Left ventricle myocardium inferior (tissue), 1 donor: ENCODE measurements at regions not wholly inside any gene's neighbourhood (a gene's known extent, or its start where the extent isn't known, plus 50 kb on each side); places are given as distances from the start of the nearest gene placed in this dataset.

Source experiments
- DNase-seq: peaks from one replicate; pipeline ENCODE4 v3.0.0-alpha.2; 2020
- H3K27ac ChIP-seq: fragments of 200-600 bp; replicated peaks from 2 replicates; pipeline ENCODE4 v1.8.0; 2021
- H3K27me3 ChIP-seq: fragments of 200-600 bp; 2 replicates; pipeline ENCODE4 v1.8.0; 2021; ENCODE audit warnings: low read depth
- H3K36me3 ChIP-seq: fragments of 200-600 bp; 2 replicates; pipeline ENCODE4 v1.8.0; 2021
- H3K4me1 ChIP-seq: fragments of 200-600 bp; 2 replicates; pipeline ENCODE4 v1.8.0; 2021
- H3K4me3 ChIP-seq: fragments of 200-600 bp; 2 replicates; pipeline ENCODE4 v1.8.0; 2021; ENCODE audit warnings: mild to moderate bottlenecking, moderate library complexity
- H3K9me3 ChIP-seq: fragments of 200-600 bp; replicated peaks from 2 replicates; pipeline ENCODE4 v1.8.0; 2021
- intact Hi-C: fragments of 100-400 bp; cut with micrococcal nuclease; formaldehyde crosslinking; loops from one replicate; pipeline ENCODE4 v1.11.0; 2022
- TF ChIP-seq, protein P1 (sequence below): fragments of 200-600 bp; IDR thresholded peaks from 2 replicates; pipeline ENCODE4 v1.8.0; 2021; ENCODE audit warnings: antibody characterized with exemption, mild to moderate bottlenecking, borderline replicate concordance
- donor health status: DM: no; HTN: yes; CAD: no; lungs with severe emphysema.

DNA sequence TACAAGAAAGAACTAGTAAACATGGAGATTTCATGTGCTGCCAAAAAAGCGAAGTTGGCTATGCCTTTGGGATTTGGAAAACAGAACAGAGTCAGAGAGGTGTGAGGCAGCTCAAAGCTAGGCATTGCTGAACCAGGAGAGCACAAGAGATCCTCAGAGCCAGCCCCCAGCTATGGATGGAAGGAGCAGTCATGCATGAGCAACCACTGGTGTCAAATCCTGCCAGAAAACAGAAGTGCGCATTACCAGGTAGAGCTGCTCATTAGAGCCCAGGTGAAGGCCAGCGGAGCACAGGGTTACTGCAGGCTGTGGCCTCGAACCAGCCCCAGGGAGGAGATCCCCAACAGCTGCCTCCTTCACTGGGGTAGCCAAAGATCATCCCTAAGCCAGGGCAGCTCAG lies 173.2 kb upstream of the KIAA1217 start:
- Histone ChIP-seq H3K27me3 (no peaks in the 10 kb centered on the region), H3K9me3 (no peaks in the 10 kb centered on the region), H3K36me3 (no peaks in the 10 kb centered on the region), H3K4me3 (no peak overlapping the region), H3K4me1 (peaks cover 17% of the 10 kb centered on the region), H3K27ac (no peak overlapping the region)
- TF ChIP-seq, protein P1, sequence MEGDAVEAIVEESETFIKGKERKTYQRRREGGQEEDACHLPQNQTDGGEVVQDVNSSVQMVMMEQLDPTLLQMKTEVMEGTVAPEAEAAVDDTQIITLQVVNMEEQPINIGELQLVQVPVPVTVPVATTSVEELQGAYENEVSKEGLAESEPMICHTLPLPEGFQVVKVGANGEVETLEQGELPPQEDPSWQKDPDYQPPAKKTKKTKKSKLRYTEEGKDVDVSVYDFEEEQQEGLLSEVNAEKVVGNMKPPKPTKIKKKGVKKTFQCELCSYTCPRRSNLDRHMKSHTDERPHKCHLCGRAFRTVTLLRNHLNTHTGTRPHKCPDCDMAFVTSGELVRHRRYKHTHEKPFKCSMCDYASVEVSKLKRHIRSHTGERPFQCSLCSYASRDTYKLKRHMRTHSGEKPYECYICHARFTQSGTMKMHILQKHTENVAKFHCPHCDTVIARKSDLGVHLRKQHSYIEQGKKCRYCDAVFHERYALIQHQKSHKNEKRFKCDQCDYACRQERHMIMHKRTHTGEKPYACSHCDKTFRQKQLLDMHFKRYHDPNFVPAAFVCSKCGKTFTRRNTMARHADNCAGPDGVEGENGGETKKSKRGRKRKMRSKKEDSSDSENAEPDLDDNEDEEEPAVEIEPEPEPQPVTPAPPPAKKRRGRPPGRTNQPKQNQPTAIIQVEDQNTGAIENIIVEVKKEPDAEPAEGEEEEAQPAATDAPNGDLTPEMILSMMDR, result no peak
- intact Hi-C loops, result no loop called here
- no peak for DNase-seq

- H3K27me3 ChIP-seq, result no peaks in the 10 kb centered on the region
- H3K4me1 ChIP-seq, result peaks cover 15% of the 10 kb centered on the region
- H3K27ac ChIP-seq, result no peak overlapping the region
- intact Hi-C loops, result no loop called here
- DNase-seq, result no peak
- TF ChIP-seq, protein P1, result no peak
- no peak overlapping the region for H3K4me3 ChIP-seq
- no peaks in the 10 kb centered on the region for H3K36me3 ChIP-seq
- H3K9me3 ChIP-seq, result no peaks in the 10 kb centered on the region
Observed at GRCh38 chr10:24039315-24039714, 169.6 kb upstream of the KIAA1217 start.

DNA sequence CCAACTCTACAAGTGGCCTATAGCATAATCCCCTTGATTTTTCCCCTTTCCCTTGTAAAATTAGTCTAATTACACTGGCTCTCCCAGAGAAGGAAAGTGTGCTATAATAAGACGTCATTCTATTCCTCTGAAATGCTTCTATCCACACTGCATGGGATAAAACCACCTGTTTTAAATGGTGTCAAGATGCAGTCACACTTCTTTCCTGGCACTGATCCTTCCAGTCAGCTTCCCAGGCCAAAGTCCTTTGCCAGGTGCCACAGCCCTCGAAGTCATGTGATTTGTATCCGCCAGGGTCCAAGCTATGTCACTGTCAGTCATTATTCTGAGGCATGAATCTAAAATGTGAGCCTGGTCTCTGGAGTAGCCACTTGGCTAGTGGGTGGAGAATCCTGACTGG lies 169.0 kb upstream of the KIAA1217 start:
- intact Hi-C loops, result no loop called here

DNA sequence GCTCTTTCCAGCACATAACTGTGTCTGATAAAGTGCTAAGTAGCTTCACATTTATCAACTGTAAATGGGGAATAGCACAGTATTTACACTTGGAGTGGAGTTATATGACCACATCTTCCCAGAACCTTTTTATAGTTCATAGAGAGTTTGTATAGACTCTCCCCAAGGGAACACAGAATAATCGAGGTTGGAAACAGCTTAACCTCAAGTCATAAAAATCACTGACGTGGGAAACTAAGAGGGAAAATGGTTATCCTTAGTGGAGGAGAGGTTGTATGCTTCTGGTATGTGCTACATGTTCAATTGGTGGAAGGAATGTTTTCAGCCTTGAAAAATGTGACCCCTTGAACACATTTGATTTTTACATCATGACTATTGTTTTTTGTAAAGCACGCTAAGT lies 167.9 kb upstream of the KIAA1217 start:
- no peaks in the 10 kb centered on the region for H3K9me3 ChIP-seq
- H3K27ac ChIP-seq, result peak overlapping the region; percentile 43
- H3K27me3 ChIP-seq, result no peaks in the 10 kb centered on the region
- no peaks in the 10 kb centered on the region for H3K4me1 ChIP-seq
- no peak overlapping the region for H3K4me3 ChIP-seq
- intact Hi-C loops, result no loop called here
- no peak for DNase-seq
- TF ChIP-seq, protein P1, result no peak
- no peaks in the 10 kb centered on the region for H3K36me3 ChIP-seq

More for the DNA sequence above, 169.0 kb upstream of the KIAA1217 start:
- H3K4me1 ChIP-seq, result peaks cover 9% of the 10 kb centered on the region
- DNase-seq, result no peak
- H3K4me3 ChIP-seq, result no peak overlapping the region
- TF ChIP-seq, protein P1, result no peak
- H3K9me3 ChIP-seq, result no peaks in the 10 kb centered on the region
- H3K27me3 ChIP-seq, result no peaks in the 10 kb centered on the region
- no peaks in the 10 kb centered on the region for H3K36me3 ChIP-seq
- no peak overlapping the region for H3K27ac ChIP-seq

GRCh38 chr10:24041834-24042233 lies 167.1 kb upstream of the KIAA1217 start:
- no peaks in the 10 kb centered on the region for H3K27me3 ChIP-seq
- H3K4me1 ChIP-seq, result no peaks in the 10 kb centered on the region
- H3K27ac ChIP-seq, result peak overlapping the region; percentile 43
- H3K36me3 ChIP-seq, result no peaks in the 10 kb centered on the region
- intact Hi-C loops, result no loop called here
- H3K9me3 ChIP-seq, result no peaks in the 10 kb centered on the region
- H3K4me3 ChIP-seq, result no peak overlapping the region
- no peak for DNase-seq
- TF ChIP-seq, protein P1, result no peak

GRCh38 chr10:24042884-24043283 lies 166.1 kb upstream of the KIAA1217 start:
- H3K4me1 ChIP-seq, result no peaks in the 10 kb centered on the region
- H3K27me3 ChIP-seq, result no peaks in the 10 kb centered on the region
- DNase-seq, result no peak
- no peaks in the 10 kb centered on the region for H3K9me3 ChIP-seq
- intact Hi-C loops, result no loop called here
- no peaks in the 10 kb centered on the region for H3K36me3 ChIP-seq
- no peak overlapping the region for H3K27ac ChIP-seq
- TF ChIP-seq, protein P1, result no peak
- H3K4me3 ChIP-seq, result no peak overlapping the region
